ENCODE measurements at regions not wholly inside any gene's neighbourhood (a gene's known extent, or its start where the extent isn't known, plus 50 kb on each side); places are given as distances from the start of the nearest gene placed in this dataset.

GRCh38 chr11:35087648-35088047 lies 51.3 kb upstream of the CD44 start:
- peak overlapping the region in 3 of 4 donors; percentile 2 to 55 (median 27) for H3K27ac ChIP-seq (replicated peaks in 1 of 4)

GRCh38 chr11:35088226-35088625 lies 50.7 kb upstream of the CD44 start:
- TF ChIP-seq EP300 (IDR thresholded peaks at IDR 0.05) (no peak), POLR2AphosphoS5 (IDR thresholded peaks at IDR 0.05) (no peak), POLR2A (IDR thresholded peaks at IDR 0.05; ENCODE audit: low read depth) (no peak), CTCF (IDR thresholded peaks at IDR 0.05) (no peak)
- Histone ChIP-seq H3K27ac (replicated peaks in 1 of 4) (peak overlapping the region in 3 of 4 donors; percentile 2 to 55 (median 32)), H3K4me1 (peaks cover 32 to 61% (median 49%) of the 10 kb centered on the region in 4 donors), H3K36me3 (no peaks in the 10 kb centered on the region), H3K9me3 (no peaks in the 10 kb centered on the region), H3K27me3 (no peaks in the 10 kb centered on the region), H3K4me3 (no peak overlapping the region)
- WGBS = 88% methylated on average over 2 of the region's 2 CpGs
- intact Hi-C loops (cut with DNase I) = loop anchor here (5.0 to 10.0 kb wide), 3 partner anchors 104 to 287 kb away; no protein-coding TSS in a partner anchor
- DNase-seq (ENCODE audit: extremely low spot score) = peak; percentile 45

More at GRCh38 chr11:35087648-35088047, 51.3 kb upstream of the CD44 start:
- no peak for TF ChIP-seq CTCF (IDR thresholded peaks at IDR 0.05)
- no peak for TF ChIP-seq EP300 (IDR thresholded peaks at IDR 0.05)
- peak; percentile 17 to 23 for TF ChIP-seq POLR2AphosphoS5 (IDR thresholded peaks at IDR 0.05)
- H3K36me3 ChIP-seq = no peaks in the 10 kb centered on the region
- no peak overlapping the region for H3K4me3 ChIP-seq
- peaks cover 37 to 67% (median 55%) of the 10 kb centered on the region in 4 donors for H3K4me1 ChIP-seq
- intact Hi-C loops (cut with DNase I) = loop anchor here (5.0 to 10.0 kb wide), 3 partner anchors 105 to 287 kb away; no protein-coding TSS in a partner anchor
- no peaks in the 10 kb centered on the region for H3K27me3 ChIP-seq
- 17% methylated on average over 1 of the region's 1 CpG for WGBS
- H3K9me3 ChIP-seq = no peaks in the 10 kb centered on the region
- peak; percentile 87 for DNase-seq (ENCODE audit: extremely low spot score)

DNA sequence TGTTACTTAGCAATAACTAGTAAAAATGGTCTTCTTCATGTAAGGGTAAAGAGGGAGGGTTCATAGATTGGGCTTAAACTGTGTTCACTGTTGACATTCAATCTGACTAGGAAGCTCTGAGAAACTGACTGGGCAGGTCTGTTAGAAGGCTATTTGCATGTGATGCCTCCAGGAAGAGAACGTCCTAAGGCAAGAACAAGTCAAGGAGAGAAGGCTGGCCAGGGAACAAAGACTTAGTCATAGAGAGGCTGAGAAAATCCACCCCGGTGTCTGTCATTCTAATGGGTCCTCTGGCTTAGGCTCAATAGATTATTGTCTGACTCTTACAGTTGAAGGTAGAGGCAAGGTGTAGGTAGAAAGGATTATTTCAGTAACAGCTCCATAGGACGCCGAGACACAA lies 50.3 kb upstream of the CD44 start:
- no peak for TF ChIP-seq POLR2AphosphoS5 (IDR thresholded peaks at IDR 0.05)
- Histone ChIP-seq H3K27ac (replicated peaks in 1 of 4) (peak overlapping the region in 1 of 4 donors; percentile 55), H3K36me3 (no peaks in the 10 kb centered on the region), H3K27me3 (no peaks in the 10 kb centered on the region), H3K9me3 (no peaks in the 10 kb centered on the region), H3K4me1 (peaks cover 28 to 57% (median 44%) of the 10 kb centered on the region in 4 donors), H3K4me3 (no peak overlapping the region)
- intact Hi-C loops (cut with DNase I) = loop anchor here (5.0 to 10.0 kb wide), 3 partner anchors 104 to 286 kb away; no protein-coding TSS in a partner anchor
- 71% methylated on average over 4 of the region's 4 CpGs for WGBS
- peak; percentile 66 for DNase-seq (ENCODE audit: extremely low spot score)

All from esophagus muscularis mucosa (tissue), 4 donors.